Skeletal muscle satellite cell (primary cell): ENCODE measurements at regions not wholly inside any gene's neighbourhood (a gene's known extent, or its start where the extent isn't known, plus 50 kb on each side); places are given as distances from the start of the nearest gene placed in this dataset. TPM values are rescaled to one million over a fixed set of nuclear protein-coding genes. Genes with fewer than 3 reads are reported as not detected.

Source experiments
- H3K27me3 ChIP-seq: 2 replicates; pipeline ENCODE4 v1.7.0; 2013; ENCODE audit warnings: low read length; ENCODE audit not compliant: control insufficient read depth, insufficient read depth
- H3K36me3 ChIP-seq: 2 replicates; pipeline ENCODE4 v1.7.0; 2013; ENCODE audit warnings: mild to moderate bottlenecking, control low read depth, low read length; ENCODE audit not compliant: insufficient read depth
- H3K4me1 ChIP-seq: 2 replicates; pipeline ENCODE4 v1.7.0; 2013; ENCODE audit warnings: low read length; ENCODE audit not compliant: control insufficient read depth, insufficient read depth
- H3K4me2 ChIP-seq: 2 replicates; pipeline ENCODE4 v1.7.0; 2013; ENCODE audit warnings: mild to moderate bottlenecking, low read length
- H3K4me3 ChIP-seq: 2 replicates; pipeline ENCODE4 v1.7.0; 2013; ENCODE audit warnings: low read length
- H3K9ac ChIP-seq: 2 replicates; pipeline ENCODE4 v1.7.0; 2013; ENCODE audit warnings: mild to moderate bottlenecking, low read depth, low read length, moderate library complexity
- H3K9me3 ChIP-seq: replicated peaks from 2 replicates; pipeline ENCODE4 v1.7.0; 2013; ENCODE audit warnings: mild to moderate bottlenecking, control low read depth, low read length
- small RNA-seq: library from RNA; depleted of rRNA; stranded (forward); fragments of <200 nt; gene quantifications from one replicate; pipeline ENCODE3, GENCODE V24; 2012

GRCh38 chr13:26811581-26811980 is 51.0 kb upstream of the GPR12 start:
- H3K9ac ChIP-seq = no peak overlapping the region
- no peaks in the 10 kb centered on the region for H3K9me3 ChIP-seq
- peaks cover 6% of the 10 kb centered on the region for H3K27me3 ChIP-seq
- no peak overlapping the region for H3K4me3 ChIP-seq
- H3K4me2 ChIP-seq = no peak overlapping the region
- no peaks in the 10 kb centered on the region for H3K4me1 ChIP-seq
- H3K36me3 ChIP-seq = no peaks in the 10 kb centered on the region

Small RNAs in the stretch of these regions (small RNA-seq; reads per million reads assigned to genes)
- gene RPS21P8 = not detected
